GM18505 (cell line): ENCODE measurements at regions not wholly inside any gene's neighbourhood (a gene's known extent, or its start where the extent isn't known, plus 50 kb on each side); places are given as distances from the start of the nearest gene placed in this dataset.
"Not testable (repeated sequence)": the region's sequence is repeated elsewhere in the genome, so short reads cannot be mapped to it uniquely, and the experiment has no call there.

Experiments used
- ATAC-seq: cut with Tn5 transposase; IDR thresholded peaks from one replicate; pipeline ENCODE4 v1.9.1; 2021; ENCODE audit not compliant: unreplicated experiment
- POLR2A ChIP-seq: IDR thresholded peaks from 4 replicates; pipeline ENCODE4 v1.6.1; 2011; ENCODE audit warnings: borderline replicate concordance; ENCODE audit not compliant: insufficient read depth, insufficient read length; ENCODE audit errors: extremely low read depth

DNA sequence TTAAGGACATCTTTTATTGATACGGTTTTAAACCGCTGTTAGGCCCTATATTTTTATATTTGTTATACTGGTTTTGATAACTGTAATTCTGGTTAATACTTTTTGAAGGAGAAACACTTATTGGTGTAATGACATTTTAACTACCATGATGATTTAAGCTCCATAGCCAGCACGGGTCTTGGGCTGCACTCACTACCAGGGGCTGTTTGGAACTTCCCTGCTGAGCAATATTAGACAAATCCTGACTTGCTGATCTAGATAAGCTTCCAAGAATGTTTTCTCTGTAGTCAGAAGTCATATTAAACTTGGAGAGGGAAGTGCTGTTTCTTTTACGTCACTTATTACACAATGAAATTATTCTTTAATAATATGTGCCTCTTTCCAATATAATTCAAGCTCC, 540.0 kb upstream of the GRAMD2B start:
- ATAC-seq: no peak
- TF ChIP-seq POLR2A: no peak

DNA sequence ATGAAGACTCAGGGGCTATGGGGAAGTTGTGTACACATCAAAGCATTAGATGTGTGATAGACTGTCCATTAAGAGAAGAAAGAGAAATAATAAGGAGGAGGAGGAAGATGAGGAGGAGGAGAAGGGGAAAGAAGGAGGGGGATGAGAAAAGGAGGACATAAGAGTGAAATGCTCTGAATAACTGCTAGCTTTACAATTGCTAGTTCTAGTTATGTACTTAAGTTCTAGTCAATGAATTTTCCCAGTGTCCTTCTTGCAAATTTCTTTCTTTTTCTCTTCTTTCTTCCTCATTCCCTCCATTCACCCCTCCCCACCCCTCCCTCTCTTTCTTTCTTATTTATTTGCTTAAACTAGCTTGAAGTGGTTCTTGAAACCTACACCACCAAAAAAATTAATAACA, 534.9 kb upstream of the GRAMD2B start:
- ATAC-seq: no peak
- no peak for TF ChIP-seq POLR2A

DNA sequence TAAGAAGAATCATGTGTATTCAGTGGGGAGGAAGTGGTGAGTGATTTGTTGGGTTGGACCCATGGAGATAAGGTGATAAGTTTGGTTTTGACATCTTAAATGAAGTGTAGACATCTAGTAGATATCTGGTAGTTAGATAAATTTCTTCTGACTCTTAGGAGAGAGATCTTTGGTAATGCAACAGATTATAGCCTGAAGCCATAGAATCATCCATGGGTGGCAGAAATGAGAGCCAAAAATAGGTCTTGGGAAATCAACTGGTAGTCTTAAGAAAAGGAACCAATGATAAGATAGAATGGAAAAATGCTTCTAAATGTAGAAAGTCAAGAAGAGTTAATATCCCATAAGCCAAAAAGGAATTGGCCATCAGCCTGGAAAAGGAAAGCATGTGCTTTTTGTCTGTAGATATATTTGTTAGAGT, 532.7 kb upstream of the GRAMD2B start:
- no peak for TF ChIP-seq POLR2A
- ATAC-seq: no peak

DNA sequence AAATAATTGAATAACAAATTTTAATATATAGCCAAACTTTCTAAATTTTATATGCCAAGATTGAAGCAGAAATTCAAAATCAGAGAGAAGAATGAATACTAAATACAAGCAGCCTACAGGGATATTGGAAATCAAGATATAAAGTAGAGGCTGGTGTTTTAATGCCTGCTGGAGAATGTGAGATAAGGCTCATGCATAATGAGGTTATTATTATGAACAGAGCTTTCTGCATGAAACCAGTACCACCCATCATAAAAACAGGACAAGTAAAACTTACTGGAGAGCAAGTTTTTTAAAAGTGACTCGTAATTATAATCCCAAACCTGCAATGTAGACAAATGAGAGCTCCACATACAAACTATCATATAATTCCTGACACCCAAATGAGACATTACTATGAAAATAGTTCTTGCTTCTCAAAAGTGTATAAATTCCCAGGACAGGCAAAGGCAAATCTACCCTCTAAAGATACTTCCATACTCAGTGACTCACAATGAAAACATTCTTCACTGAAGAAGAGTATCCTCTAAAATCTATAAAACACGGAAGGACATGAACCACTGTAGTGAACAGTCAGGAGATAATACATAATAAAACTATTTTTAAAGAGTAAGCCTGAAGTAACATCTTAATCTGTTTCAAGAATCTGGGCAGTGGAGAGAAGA, 532.0 kb upstream of the GRAMD2B start:
- ATAC-seq: no peak
- no peak for TF ChIP-seq POLR2A

DNA sequence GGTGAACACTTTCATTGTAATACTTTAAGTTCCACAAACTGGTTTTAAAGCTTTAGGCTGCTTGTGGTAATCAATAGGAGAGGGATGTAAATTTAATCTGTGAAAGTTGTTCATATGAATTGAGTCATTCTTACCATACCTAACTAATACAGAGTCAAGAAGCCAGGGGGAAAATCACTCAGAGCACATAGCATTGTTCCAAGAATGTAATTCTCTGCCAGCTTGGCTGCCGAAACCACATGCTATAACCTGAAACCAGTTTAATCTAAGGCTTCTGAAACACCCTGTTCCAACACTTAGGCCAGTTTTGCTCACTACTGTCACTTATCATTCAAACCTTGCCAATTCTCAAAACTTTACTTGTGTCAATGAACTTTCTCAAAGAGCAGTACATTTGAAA, 528.8 kb upstream of the GRAMD2B start:
- TF ChIP-seq POLR2A: no peak
- ATAC-seq: no peak

DNA sequence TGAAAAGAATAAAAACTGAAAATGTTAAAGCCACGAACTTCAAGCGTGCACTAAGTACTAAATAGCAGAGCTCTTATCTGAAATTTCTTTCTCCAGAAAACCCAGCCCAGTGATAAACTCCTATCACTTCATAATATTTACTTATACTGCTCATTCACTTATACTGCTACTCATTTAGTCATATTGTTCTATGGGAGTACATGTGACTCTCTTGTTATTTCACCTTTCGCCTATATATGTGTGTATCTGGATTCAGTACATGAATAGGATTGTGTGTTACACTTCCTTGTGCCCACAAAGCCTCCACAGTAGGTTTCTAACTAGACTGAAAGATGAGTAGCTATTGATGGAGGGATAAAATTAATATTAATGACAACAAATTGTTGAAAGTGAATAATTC, 526.8 kb upstream of the GRAMD2B start:
- no peak for TF ChIP-seq POLR2A
- ATAC-seq: no peak

DNA sequence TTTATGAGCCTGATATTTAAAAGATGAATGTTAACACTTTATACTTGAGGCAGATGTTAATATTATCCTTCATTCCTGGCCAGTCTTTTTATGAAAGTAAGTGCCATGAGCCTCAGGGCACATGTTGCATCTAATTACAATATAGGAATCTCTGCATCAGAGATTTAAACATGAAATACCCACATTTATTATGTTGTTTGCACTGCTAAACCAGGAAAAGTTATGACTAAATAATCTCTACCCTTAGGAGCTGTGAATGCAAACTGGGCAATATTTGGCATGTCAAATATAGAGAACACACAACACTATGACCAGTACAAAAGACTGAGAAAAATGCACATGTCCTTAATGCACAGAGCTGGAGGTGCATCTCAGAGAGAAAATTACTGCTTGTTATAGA, 526.1 kb upstream of the GRAMD2B start:
- ATAC-seq: no peak
- no peak for TF ChIP-seq POLR2A

DNA sequence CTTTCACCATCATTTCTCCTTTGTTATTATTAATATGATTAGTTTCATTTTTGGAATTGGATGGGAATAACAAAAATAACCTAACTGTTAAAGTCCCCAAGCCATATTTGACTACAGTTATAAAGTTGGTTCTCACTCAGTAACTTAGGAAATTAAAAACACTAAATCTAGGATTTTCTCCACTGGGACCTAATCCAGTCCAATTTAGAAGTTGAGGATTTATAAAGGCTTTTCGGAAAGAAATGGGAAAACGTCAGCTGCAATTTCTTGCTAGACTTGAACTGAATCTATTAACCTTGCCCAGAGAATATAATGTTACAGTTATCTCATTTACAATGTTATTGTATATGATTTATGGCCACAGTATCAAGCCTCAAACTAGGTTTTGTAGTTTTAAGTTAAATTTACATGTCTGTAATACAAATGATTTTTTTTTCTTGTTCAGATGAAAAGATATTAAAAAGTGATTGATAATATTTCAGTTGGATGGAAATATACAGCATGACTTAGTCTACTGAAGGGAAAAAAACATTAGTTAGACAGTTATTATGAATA, 524.3 kb upstream of the GRAMD2B start:
- no peak for TF ChIP-seq POLR2A
- ATAC-seq: no peak

DNA sequence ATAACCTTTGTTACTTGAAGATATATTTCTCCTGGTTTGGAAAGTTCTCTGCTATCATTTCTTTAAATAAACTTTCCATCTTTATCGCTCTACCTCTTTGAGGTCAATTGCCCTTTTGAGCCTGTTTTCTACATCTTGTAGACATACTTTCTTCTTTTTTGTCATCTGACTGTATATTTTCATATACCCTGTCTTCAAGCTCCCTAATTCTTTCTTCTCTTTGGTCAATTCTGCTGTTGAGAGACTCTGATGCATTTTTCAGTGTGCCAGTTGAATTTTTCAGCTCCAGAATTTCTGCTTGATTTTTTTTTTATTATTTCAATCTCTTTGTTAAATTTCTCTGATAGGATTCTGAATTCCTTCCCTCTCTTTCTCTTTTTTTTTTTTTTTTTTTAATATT, 511.2 kb upstream of the GRAMD2B start:
- no peak for TF ChIP-seq POLR2A
- ATAC-seq: no peak

DNA sequence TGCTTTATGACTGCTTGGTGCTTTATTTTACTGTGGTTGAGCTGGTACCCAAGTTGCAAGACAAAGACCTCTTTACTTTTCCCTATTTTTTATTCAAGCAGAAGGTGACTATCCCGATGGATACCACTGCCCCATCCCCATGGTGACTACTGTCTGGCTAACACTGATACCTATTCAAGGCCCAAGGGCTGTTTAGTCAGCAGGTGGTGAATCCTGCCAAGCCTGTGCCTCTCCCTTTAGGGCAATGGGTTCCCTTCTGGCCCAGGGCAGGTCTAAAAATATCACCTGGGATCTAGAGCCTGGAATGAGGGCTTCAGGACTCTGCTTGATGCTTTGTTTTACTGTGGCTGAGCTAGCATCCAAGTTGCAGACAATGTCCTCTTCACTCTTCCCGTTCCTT, 510.0 kb upstream of the GRAMD2B start:
- no peak for ATAC-seq
- no peak for TF ChIP-seq POLR2A

DNA sequence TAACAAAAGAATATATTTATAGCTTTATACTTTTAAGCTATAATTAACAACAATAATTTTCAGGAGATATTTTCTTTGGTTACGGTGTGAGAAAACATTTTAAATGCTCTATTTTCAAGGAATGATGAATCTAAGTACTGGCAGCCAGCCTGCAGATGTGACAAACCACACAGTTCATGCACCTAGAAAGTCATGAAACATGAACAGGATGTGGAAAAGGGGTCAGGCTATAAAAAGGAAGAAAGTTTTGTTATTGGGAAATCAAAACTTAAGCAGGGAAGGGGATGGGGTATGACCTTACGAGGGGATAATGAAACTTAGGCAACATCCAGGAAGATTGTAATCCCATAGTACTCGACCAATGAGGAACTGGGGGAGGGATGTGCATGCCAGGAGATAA, 508.7 kb upstream of the GRAMD2B start:
- no peak for TF ChIP-seq POLR2A
- ATAC-seq: no peak

DNA sequence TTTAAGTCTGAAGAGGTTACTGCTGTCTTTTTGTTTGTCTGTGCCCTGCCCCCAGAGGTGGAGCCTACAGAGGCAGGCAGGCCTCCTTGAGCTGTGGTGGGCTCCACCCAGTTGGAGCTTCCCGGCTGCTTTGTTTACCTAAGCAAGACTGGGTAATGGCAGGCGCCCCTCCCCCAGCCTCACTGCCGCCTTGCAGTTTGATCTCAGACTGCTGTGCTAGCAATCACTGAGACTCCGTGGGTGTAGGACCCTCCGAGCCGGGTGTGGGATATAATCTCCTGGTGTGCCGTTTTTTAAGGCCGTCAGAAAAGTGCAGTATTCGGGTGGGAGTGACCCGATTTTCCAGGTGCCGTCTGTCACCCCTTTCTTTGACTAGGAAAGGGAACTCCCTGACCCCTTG, 499.3 kb upstream of the GRAMD2B start:
- not testable (repeated sequence) for ATAC-seq

DNA sequence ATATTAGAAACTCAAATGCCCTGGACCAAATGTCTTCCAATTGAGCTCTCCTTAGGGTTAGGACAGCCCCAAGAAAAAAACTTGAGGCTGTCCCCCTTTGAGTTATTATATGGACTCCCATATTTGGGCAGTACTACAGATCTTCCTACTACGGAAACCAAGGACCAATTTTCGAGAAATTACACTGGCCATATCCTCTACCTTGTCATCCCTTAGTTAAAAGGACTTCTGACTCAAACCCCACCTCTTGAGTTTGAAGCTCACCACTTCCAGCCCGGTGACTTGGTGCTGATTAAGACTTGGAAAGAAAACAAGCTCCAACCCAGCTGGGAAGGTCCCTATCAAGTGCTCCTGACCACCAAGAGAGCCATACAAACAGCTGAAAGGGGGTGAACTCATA, 497.0 kb upstream of the GRAMD2B start:
- ATAC-seq: no peak
- no peak for TF ChIP-seq POLR2A

DNA sequence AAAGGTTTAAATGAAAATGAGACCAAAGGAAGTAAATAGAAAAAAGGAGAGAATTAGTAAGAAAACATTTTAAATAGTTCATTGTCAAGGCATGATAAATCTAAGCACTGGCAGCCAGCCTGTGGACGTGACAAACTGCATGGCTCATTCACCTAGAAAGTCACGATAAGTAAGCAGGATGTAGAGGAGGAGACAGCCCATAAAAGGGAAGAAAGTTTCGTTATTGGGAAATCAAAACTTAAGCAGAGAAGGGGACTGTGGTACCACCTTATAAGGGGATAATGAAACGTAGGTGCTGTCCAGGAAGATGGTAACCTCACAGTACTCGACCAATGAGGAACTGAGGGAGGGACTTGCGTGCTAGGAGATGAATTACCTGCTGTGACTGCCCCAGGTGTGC, 494.5 kb upstream of the GRAMD2B start:
- TF ChIP-seq POLR2A: no peak
- ATAC-seq: peak; percentile 80

DNA sequence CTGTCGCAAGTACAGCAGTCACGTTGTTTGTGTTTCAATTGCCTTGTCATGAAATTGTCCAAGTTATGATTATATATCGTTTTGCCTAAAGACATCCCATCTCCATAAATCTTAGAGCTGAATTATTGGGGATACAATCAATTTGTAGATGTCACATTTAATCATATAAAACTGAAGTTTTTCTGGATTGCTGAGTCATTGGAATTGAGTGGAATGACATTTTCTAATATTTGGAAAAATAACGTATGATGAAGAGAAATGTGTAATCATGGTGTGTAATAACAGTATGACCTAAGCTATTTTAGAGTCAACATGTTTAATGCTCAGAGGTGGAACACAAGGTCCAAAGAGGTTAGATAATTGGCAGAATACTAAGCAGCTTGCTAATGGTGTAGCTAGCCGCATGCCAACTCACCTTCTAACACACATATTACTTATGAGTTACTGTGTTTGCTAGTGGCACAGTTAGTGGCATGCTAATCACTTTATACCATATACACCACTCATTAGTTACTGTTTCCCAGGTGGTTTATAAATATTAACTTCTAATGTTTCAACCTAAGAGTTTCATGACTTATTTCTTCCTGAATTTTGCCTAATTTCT, 473.1 kb upstream of the GRAMD2B start:
- no peak for ATAC-seq
- TF ChIP-seq POLR2A: no peak

DNA sequence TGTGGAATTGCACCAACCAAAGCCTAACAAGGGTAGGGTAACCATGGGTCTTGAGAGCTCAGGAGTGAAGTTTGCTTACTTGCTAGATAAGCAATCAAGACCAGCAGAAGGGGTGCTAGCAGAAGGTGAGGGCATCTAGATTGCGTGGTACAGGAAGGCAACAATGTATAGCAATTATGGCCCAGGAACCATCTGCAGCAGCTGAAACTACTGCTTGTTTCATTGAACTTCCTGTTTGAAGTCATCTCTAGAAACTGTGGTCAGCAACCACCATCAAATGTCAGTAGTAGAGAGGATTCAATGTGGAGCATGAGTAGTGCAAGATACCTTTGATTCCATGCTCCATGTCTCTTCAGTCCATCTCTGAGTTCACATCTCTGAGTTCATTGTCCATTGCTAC, 462.1 kb upstream of the GRAMD2B start:
- peak; percentile 99 for ATAC-seq
- TF ChIP-seq POLR2A: no peak

DNA sequence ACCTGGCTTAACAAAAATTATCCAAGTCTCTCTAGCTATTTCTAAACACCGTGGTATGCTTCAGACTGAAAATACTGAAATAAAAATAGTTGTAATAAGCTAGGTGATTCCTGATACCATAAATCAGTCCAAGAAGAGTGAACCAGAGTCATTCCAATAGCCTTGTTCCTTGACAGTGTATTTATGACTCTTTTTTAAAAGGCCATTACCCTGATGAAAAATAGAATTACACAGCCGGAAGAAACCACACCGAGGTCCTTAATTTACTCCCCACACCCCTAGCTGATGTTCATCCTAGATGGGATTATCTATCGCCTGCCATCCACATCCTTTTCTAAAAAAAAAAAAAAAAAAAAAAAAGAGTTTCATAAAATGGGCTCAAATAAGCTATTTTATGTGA, 457.6 kb upstream of the GRAMD2B start:
- no peak for ATAC-seq
- no peak for TF ChIP-seq POLR2A
